ENCODE measurements at regions not wholly inside any gene's neighbourhood (a gene's known extent, or its start where the extent isn't known, plus 50 kb on each side); places are given as distances from the start of the nearest gene placed in this dataset.

DNA sequence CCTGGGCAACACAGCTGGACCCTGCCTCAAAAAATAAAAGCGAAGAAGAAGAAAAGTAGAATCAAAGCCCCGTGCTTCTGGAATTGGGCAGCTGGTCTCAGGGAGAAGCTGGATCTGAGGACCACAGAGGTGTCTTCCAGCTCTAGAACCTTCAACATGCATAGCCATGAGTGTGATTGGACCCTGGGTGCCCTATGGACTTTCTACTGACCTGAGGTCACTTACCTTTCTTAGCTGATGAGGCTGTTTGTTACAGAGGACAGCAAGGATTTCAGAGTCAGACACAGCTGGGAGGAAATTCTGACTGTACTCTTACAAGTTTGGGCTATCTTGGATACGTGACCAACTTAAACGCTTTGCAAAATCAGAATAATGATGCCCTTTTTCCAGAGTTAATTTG is 82.4 kb upstream of the GATA6 start:
- TF ChIP-seq POLR2A (IDR thresholded peaks at IDR 0.05) (no peak), CTCF (IDR thresholded peaks at IDR 0.05) (no peak)
